ENCODE measurements at regions not wholly inside any gene's neighbourhood (a gene's known extent, or its start where the extent isn't known, plus 50 kb on each side); places are given as distances from the start of the nearest gene placed in this dataset.
A peak's percentile ranks its signal among the peaks of the same experiment; 100 is the strongest.

- no peak for TF ChIP-seq CTCF (IDR thresholded peaks at IDR 0.05; ENCODE audit: low read depth, low read length)
- DNase-seq (ENCODE audit: low read depth, low spot score), result no peak
- in situ Hi-C loops (cut with HindIII; ENCODE audit: low sequenced_read_pairs), result no loop called here
- H3K4me3 ChIP-seq (ENCODE audit: low read depth, low read length), result no peak overlapping the region
Observed at GRCh38 chr4:106850691-106851090, 185.4 kb downstream of the DKK2 start.

- no peak for DNase-seq (ENCODE audit: low read depth, low spot score)
- no peak overlapping the region for H3K4me3 ChIP-seq (ENCODE audit: low read depth, low read length)
- in situ Hi-C loops (cut with HindIII; ENCODE audit: low sequenced_read_pairs), result no loop called here
- no peak for TF ChIP-seq CTCF (IDR thresholded peaks at IDR 0.05; ENCODE audit: low read depth, low read length)
Observed at GRCh38 chr4:106835919-106836318, 200.2 kb downstream of the DKK2 start.

- no peak for DNase-seq (ENCODE audit: low read depth, low spot score)
- H3K4me3 ChIP-seq (ENCODE audit: low read depth, low read length), result no peak overlapping the region
- in situ Hi-C loops (cut with HindIII; ENCODE audit: low sequenced_read_pairs), result no loop called here
- no peak for TF ChIP-seq CTCF (IDR thresholded peaks at IDR 0.05; ENCODE audit: low read depth, low read length)
Observed at GRCh38 chr4:106830879-106831278, 205.2 kb downstream of the DKK2 start.

- DNase-seq (ENCODE audit: low read depth, low spot score), result no peak
- no peak overlapping the region for H3K4me3 ChIP-seq (ENCODE audit: low read depth, low read length)
- in situ Hi-C loops (cut with HindIII; ENCODE audit: low sequenced_read_pairs), result no loop called here
- peak; percentile 31 for TF ChIP-seq CTCF (IDR thresholded peaks at IDR 0.05; ENCODE audit: low read depth, low read length)
Observed at GRCh38 chr4:106818764-106819163, 217.3 kb downstream of the DKK2 start.

GRCh38 chr4:106816496-106816895 lies 219.6 kb downstream of the DKK2 start:
- in situ Hi-C loops (cut with HindIII; ENCODE audit: low sequenced_read_pairs), result no loop called here
- H3K4me3 ChIP-seq (ENCODE audit: low read depth, low read length), result no peak overlapping the region
- peak; percentile 32 for DNase-seq (ENCODE audit: low read depth, low spot score)
- TF ChIP-seq CTCF (IDR thresholded peaks at IDR 0.05; ENCODE audit: low read depth, low read length), result no peak

- H3K4me3 ChIP-seq (ENCODE audit: low read depth, low read length), result no peak overlapping the region
- in situ Hi-C loops (cut with HindIII; ENCODE audit: low sequenced_read_pairs), result no loop called here
- no peak for DNase-seq (ENCODE audit: low read depth, low spot score)
- no peak for TF ChIP-seq CTCF (IDR thresholded peaks at IDR 0.05; ENCODE audit: low read depth, low read length)
Observed at GRCh38 chr4:106810122-106810521, 226.0 kb downstream of the DKK2 start.

GRCh38 chr4:106809076-106809475 lies 227.0 kb downstream of the DKK2 start:
- TF ChIP-seq CTCF (IDR thresholded peaks at IDR 0.05; ENCODE audit: low read depth, low read length), result peak; percentile 54
- no peak overlapping the region for H3K4me3 ChIP-seq (ENCODE audit: low read depth, low read length)
- DNase-seq (ENCODE audit: low read depth, low spot score), result peak; percentile 57
- in situ Hi-C loops (cut with HindIII; ENCODE audit: low sequenced_read_pairs), result no loop called here

Data from astrocyte of the spinal cord (primary cell).